Esophagus muscularis mucosa (tissue), 4 donors: ENCODE measurements at regions not wholly inside any gene's neighbourhood (a gene's known extent, or its start where the extent isn't known, plus 50 kb on each side); places are given as distances from the start of the nearest gene placed in this dataset.

ENCODE experiments used
- DNase-seq: peaks from one replicate; pipeline ENCODE4 v3.0.0-alpha.2; 2017; ENCODE audit errors: extremely low spot score
- H3K27ac ChIP-seq, 4 donors: fragments of 200-600 bp; sonication (generic); replicated peaks in 1 of 4; 1 replicate in 3 of 4; 2 replicates in 1 of 4; pipeline ENCODE4 v1.5.1; 2016 to 2019; ENCODE audit warnings: mild to moderate bottlenecking in 1 of 4
- H3K27me3 ChIP-seq, 4 donors: fragments of 200-600 bp; sonication (generic); one replicate each; pipeline versions ENCODE4 v1.5.1 to v1.6.0; 2016 to 2019
- H3K36me3 ChIP-seq, 4 donors: fragments of 200-600 bp; sonication (generic); one replicate each; pipeline ENCODE4 v1.5.1; 2016 to 2019
- H3K4me1 ChIP-seq, 4 donors: fragments of 200-600 bp; sonication (generic); one replicate each; pipeline ENCODE4 v1.5.1; 2016 to 2019
- H3K4me3 ChIP-seq, 4 donors: fragments of 200-600 bp; sonication (generic); 1 replicate in 2 of 4; 2 replicates in 2 of 4; pipeline ENCODE4 v1.5.1; 2016 to 2019; ENCODE audit warnings: mild to moderate bottlenecking in 4 of 4, moderate library complexity in 1 of 4
- H3K9me3 ChIP-seq, 4 donors: fragments of 200-600 bp; sonication (generic); 1 replicate in 3 of 4; 2 replicates in 1 of 4; pipeline ENCODE4 v1.5.1; 2016 to 2019
- EP300 ChIP-seq: sonication (generic); formaldehyde crosslinking; IDR thresholded peaks from one replicate; pipeline ENCODE4 v1.6.1; 2017; ENCODE audit warnings: antibody characterized with exemption
- POLR2A ChIP-seq: fragments of 450-650 bp; IDR thresholded peaks from one replicate; pipeline ENCODE4 v1.6.1; 2017; ENCODE audit warnings: antibody characterized with exemption, moderate library complexity, mild to moderate bottlenecking, low read depth
- POLR2AphosphoS5 ChIP-seq, 2 donors: sonication (generic); formaldehyde crosslinking; IDR thresholded peaks; one replicate each; pipeline ENCODE4 v1.6.1; 2017; ENCODE audit warnings: antibody characterized with exemption in 2 of 2
- WGBS: methylation state at CpG from one replicate; pipeline ENCODE4 v1.1.5; 2018; 5-methylcytosine and 5-hydroxymethylcytosine counted together
- intact Hi-C: fragments of 100-400 bp; cut with DNase I; formaldehyde crosslinking; loops from one replicate; pipeline ENCODE4 v1.15.1; 2023
- TF ChIP-seq, protein P1 (sequence below), 3 experiments: fragments of 200-600 bp in 2 of 3; fragments of 450-650 bp in 1 of 3; sonication (generic) in 2 of 3; IDR thresholded peaks; one replicate each; pipeline ENCODE4 v1.5.1; 2017 to 2019; ENCODE audit warnings: antibody characterized with exemption in 3 of 3, mild to moderate bottlenecking in 2 of 3, moderate library complexity in 1 of 3

- TF ChIP-seq, protein P1, sequence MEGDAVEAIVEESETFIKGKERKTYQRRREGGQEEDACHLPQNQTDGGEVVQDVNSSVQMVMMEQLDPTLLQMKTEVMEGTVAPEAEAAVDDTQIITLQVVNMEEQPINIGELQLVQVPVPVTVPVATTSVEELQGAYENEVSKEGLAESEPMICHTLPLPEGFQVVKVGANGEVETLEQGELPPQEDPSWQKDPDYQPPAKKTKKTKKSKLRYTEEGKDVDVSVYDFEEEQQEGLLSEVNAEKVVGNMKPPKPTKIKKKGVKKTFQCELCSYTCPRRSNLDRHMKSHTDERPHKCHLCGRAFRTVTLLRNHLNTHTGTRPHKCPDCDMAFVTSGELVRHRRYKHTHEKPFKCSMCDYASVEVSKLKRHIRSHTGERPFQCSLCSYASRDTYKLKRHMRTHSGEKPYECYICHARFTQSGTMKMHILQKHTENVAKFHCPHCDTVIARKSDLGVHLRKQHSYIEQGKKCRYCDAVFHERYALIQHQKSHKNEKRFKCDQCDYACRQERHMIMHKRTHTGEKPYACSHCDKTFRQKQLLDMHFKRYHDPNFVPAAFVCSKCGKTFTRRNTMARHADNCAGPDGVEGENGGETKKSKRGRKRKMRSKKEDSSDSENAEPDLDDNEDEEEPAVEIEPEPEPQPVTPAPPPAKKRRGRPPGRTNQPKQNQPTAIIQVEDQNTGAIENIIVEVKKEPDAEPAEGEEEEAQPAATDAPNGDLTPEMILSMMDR (IDR thresholded peaks at IDR 0.05), result no peak
- no peak for TF ChIP-seq POLR2AphosphoS5 (IDR thresholded peaks at IDR 0.05)
- TF ChIP-seq POLR2A, result no peak
- TF ChIP-seq EP300, result no peak
- intact Hi-C loops, result no loop called here
- DNase-seq, result no peak
- Histone ChIP-seq H3K27me3 (peaks cover 0 to 4% (median 0%) of the 10 kb centered on the region in 4 donors), H3K36me3 (no peaks in the 10 kb centered on the region), H3K27ac (no peak overlapping the region), H3K4me3 (no peak overlapping the region), H3K4me1 (no peaks in the 10 kb centered on the region), H3K9me3 (no peaks in the 10 kb centered on the region)
Observed at GRCh38 chr16:56140645-56141044, 50.6 kb upstream of the GNAO1 start.

DNA sequence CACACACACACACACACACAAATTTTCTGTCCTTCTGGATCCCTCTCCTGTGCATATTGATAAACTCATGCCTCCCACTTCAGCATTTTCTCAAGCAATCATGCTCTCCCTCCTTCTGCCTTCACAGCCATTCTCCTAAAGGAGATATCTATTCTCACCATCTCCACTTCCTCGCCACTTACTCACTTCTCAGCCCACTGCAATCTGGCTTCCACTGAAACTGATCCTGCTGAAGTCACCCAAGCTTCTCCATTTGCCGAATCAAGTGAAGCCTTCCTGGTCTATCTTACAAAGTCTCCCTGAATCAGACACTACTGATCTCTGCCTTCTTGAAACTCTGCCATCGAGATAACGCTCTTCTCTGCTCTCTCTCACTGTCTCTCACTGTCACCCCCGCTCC is 54.0 kb upstream of the GNAO1 start:
- Histone ChIP-seq H3K9me3 (no peaks in the 10 kb centered on the region), H3K36me3 (no peaks in the 10 kb centered on the region), H3K27ac (no peak overlapping the region), H3K27me3 (peaks cover 0 to 4% (median 0%) of the 10 kb centered on the region in 4 donors), H3K4me1 (no peaks in the 10 kb centered on the region), H3K4me3 (no peak overlapping the region)
- intact Hi-C loops, result no loop called here
- TF ChIP-seq POLR2AphosphoS5 (IDR thresholded peaks at IDR 0.05) (no peak), POLR2A (no peak), EP300 (no peak)
- TF ChIP-seq, protein P1 (IDR thresholded peaks at IDR 0.05), result no peak
- 76% methylated on average over 5 of the region's 5 CpGs for WGBS
- DNase-seq, result no peak

DNA sequence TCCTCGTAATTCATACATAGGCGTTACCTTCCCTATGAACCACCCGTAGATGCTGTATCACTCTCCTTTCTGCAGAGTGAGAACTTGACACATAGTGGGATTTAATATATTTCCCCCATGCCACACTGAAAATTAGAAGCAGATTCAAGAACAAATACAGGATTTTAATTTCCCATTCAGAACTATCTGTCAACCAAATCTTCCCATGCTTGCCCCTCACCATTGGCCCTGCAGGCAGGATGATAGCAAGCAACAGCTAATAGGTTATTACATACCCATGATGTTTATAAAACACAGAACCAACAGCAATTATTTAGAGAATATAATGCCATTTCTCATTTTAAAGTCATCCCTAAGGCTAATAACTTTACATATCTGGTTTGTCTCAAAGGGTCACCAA is 55.0 kb upstream of the GNAO1 start:
- TF ChIP-seq POLR2A, result no peak
- TF ChIP-seq, protein P1 (IDR thresholded peaks at IDR 0.05), result no peak
- TF ChIP-seq POLR2AphosphoS5 (IDR thresholded peaks at IDR 0.05), result no peak
- no peak for TF ChIP-seq EP300
- Histone ChIP-seq H3K4me3 (no peak overlapping the region), H3K27ac (no peak overlapping the region), H3K27me3 (peaks cover 0 to 4% (median 0%) of the 10 kb centered on the region in 4 donors), H3K36me3 (no peaks in the 10 kb centered on the region), H3K4me1 (no peaks in the 10 kb centered on the region), H3K9me3 (no peaks in the 10 kb centered on the region)
- intact Hi-C loops, result no loop called here
- no peak for DNase-seq
- WGBS, result 61% methylated on average over 3 of the region's 3 CpGs

DNA sequence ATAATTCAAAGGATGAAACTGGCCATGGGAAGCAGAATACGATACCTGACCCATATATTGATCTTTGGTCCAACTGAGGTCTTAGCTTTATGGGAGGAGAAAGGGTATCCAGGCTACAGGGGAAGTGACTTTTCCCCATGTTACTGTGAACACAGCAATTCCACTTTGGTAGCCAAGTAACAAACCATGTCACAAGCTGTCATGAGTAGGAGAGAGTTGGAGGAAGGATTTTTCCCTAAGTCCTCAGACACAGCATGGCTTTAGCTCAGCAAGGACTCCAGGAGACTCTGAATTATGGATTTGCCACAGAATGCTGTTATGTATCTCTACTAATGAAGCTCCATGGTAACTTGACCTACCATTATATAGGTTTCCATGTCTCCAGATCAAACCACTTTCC is 56.5 kb upstream of the GNAO1 start:
- H3K4me1 ChIP-seq, result no peaks in the 10 kb centered on the region
- no peak for DNase-seq
- no peaks in the 10 kb centered on the region for H3K9me3 ChIP-seq
- H3K27ac ChIP-seq, result no peak overlapping the region
- H3K4me3 ChIP-seq, result no peak overlapping the region
- H3K36me3 ChIP-seq, result no peaks in the 10 kb centered on the region
- intact Hi-C loops, result no loop called here
- 67% methylated on average over 1 of the region's 1 CpG for WGBS
- TF ChIP-seq EP300, result no peak
- TF ChIP-seq, protein P1 (IDR thresholded peaks at IDR 0.05), result no peak
- TF ChIP-seq POLR2A, result no peak
- no peak for TF ChIP-seq POLR2AphosphoS5 (IDR thresholded peaks at IDR 0.05)
- H3K27me3 ChIP-seq, result peaks cover 0 to 4% (median 0%) of the 10 kb centered on the region in 4 donors

DNA sequence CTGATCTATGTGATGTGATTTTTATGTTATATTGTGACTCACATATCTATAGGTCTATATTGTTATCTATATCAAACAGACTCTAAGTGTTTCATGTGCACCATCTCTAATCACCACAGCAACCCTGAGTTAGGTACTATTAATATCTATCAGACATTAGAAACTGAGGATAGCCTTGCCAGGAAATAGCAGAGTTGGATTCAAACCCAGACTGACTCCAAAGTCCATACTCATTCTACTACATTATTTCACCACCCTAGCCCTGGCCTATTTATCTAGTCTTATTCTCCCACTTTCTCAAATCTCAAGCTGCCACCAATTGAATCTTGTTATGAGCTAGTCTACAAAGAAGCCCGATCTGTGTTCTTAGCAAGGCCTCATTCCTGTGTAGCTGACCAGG is 65.4 kb upstream of the GNAO1 start:
- DNase-seq, result no peak
- TF ChIP-seq POLR2AphosphoS5 (IDR thresholded peaks at IDR 0.05) (no peak), EP300 (no peak), POLR2A (no peak)
- TF ChIP-seq, protein P1 (IDR thresholded peaks at IDR 0.05), result no peak
- no peaks in the 10 kb centered on the region for H3K9me3 ChIP-seq
- intact Hi-C loops, result no loop called here
- H3K36me3 ChIP-seq, result no peaks in the 10 kb centered on the region
- H3K27ac ChIP-seq, result no peak overlapping the region
- no peak overlapping the region for H3K4me3 ChIP-seq
- peaks cover 0 to 3% (median 0%) of the 10 kb centered on the region in 4 donors for H3K27me3 ChIP-seq
- WGBS, result 96% methylated on average over 1 of the region's 1 CpG
- H3K4me1 ChIP-seq, result no peaks in the 10 kb centered on the region
